ENCODE measurements at regions not wholly inside any gene's neighbourhood (a gene's known extent, or its start where the extent isn't known, plus 50 kb on each side); places are given as distances from the start of the nearest gene placed in this dataset.
A peak's percentile ranks its signal among the peaks of the same experiment; 100 is the strongest.

DNA sequence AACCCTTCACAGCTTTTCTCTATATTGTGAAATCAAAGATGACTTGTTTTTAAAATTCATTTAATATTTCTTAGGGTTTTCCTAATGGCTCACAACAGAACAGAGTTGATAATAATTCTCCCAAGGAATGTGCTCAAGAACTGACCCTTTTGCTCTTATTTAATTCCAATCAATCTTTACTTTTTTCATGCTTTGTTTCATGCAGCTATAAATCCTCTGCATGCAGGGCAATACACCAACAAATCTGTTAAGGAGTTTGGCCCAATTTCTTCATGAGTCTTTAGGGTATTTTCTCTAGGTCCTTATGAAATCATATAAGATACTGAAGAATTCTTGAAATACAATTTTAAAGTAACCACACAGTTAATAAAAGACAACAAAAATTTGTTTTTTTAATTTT is 264.2 kb downstream of the SLC6A15 start:
- Histone ChIP-seq H3K27ac (ENCODE audit: low read length) (no peak overlapping the region), H3K4me2 (ENCODE audit: low read length) (no peak overlapping the region), H3K79me2 (ENCODE audit: low read length) (no peaks in the 10 kb centered on the region), H4K20me1 (ENCODE audit: insufficient read depth, low read length) (no peaks in the 10 kb centered on the region), H3K36me3 (replicated peaks; ENCODE audit: low read depth, low read length) (no peaks in the 10 kb centered on the region), H3K4me3 (ENCODE audit: low read length) (no peak overlapping the region), H3K9me3 (ENCODE audit: insufficient read depth, low read length) (no peaks in the 10 kb centered on the region), H3K4me1 (ENCODE audit: low read length) (peaks cover 12% of the 10 kb centered on the region), H2AFZ (ENCODE audit: low read depth, low read length) (no peak overlapping the region), H3K9ac (ENCODE audit: low read length) (no peak overlapping the region), H3K27me3 (ENCODE audit: low read depth, low read length) (no peaks in the 10 kb centered on the region)
- TF ChIP-seq CTCF (IDR thresholded peaks at IDR 0.05; ENCODE audit: low read depth, low read length) (no peak), EZH2phosphoT487 (IDR thresholded peaks at IDR 0.05; ENCODE audit: low read depth) (no peak)

GRCh38 chr12:84644908-84645307 is 267.7 kb downstream of the SLC6A15 start:
- Histone ChIP-seq H3K36me3 (replicated peaks; ENCODE audit: low read depth, low read length) (no peaks in the 10 kb centered on the region), H3K9ac (ENCODE audit: low read length) (no peak overlapping the region), H4K20me1 (ENCODE audit: insufficient read depth, low read length) (no peaks in the 10 kb centered on the region), H3K4me2 (ENCODE audit: low read length) (no peak overlapping the region), H3K27ac (ENCODE audit: low read length) (no peak overlapping the region), H3K9me3 (ENCODE audit: insufficient read depth, low read length) (no peaks in the 10 kb centered on the region), H3K27me3 (ENCODE audit: low read depth, low read length) (no peaks in the 10 kb centered on the region), H3K79me2 (ENCODE audit: low read length) (no peaks in the 10 kb centered on the region), H3K4me3 (ENCODE audit: low read length) (no peak overlapping the region), H3K4me1 (ENCODE audit: low read length) (peaks cover 12% of the 10 kb centered on the region), H2AFZ (ENCODE audit: low read depth, low read length) (no peak overlapping the region)
- TF ChIP-seq EZH2phosphoT487 (IDR thresholded peaks at IDR 0.05; ENCODE audit: low read depth): no peak
- TF ChIP-seq CTCF (IDR thresholded peaks at IDR 0.05; ENCODE audit: low read depth, low read length): no peak

GRCh38 chr12:84643993-84644392 is 268.6 kb downstream of the SLC6A15 start:
- H3K4me3 ChIP-seq (ENCODE audit: low read length): no peak overlapping the region
- no peaks in the 10 kb centered on the region for H3K36me3 ChIP-seq (replicated peaks; ENCODE audit: low read depth, low read length)
- no peaks in the 10 kb centered on the region for H4K20me1 ChIP-seq (ENCODE audit: insufficient read depth, low read length)
- H3K79me2 ChIP-seq (ENCODE audit: low read length): no peaks in the 10 kb centered on the region
- no peaks in the 10 kb centered on the region for H3K27me3 ChIP-seq (ENCODE audit: low read depth, low read length)
- TF ChIP-seq EZH2phosphoT487 (IDR thresholded peaks at IDR 0.05; ENCODE audit: low read depth): no peak
- TF ChIP-seq CTCF (IDR thresholded peaks at IDR 0.05; ENCODE audit: low read depth, low read length): no peak
- H3K4me2 ChIP-seq (ENCODE audit: low read length): peak overlapping the region; percentile 39
- 0 out of 2 replicates have a peak overlapping the region, but pooled peaks have one; percentile 14 for H2AFZ ChIP-seq (ENCODE audit: low read depth, low read length)
- H3K27ac ChIP-seq (ENCODE audit: low read length): no peak overlapping the region
- H3K9ac ChIP-seq (ENCODE audit: low read length): no peak overlapping the region
- peaks cover 12% of the 10 kb centered on the region for H3K4me1 ChIP-seq (ENCODE audit: low read length)
- no peaks in the 10 kb centered on the region for H3K9me3 ChIP-seq (ENCODE audit: insufficient read depth, low read length)

DNA sequence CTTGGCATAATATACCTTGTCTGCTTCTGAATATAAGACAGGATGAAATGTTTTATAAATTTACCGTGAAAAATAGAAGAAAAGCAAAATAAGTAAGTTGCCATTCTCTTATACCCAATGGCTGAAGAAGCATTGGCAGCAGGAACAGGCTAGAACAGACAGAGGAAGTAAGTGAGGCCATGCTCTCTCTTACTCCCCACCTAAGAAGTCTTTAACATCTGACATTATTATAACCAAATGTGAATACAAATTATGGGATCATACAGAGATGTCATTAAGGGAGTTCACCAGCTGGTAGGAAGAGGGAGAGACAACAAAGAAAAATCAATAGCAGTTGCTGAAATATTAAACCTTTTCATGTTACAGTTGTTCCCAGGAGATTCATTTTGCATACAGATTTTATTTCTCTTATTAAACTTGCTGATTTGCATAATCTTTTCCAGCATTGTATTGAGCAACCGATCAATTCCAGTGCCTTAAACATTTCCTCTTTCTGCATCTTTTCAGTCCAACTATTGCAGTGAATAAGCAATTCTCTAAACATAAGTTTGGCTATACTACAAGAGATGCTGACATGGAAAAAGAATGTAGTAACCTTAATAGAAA is 270.6 kb downstream of the SLC6A15 start:
- H3K27me3 ChIP-seq (ENCODE audit: low read depth, low read length): no peaks in the 10 kb centered on the region
- H3K4me1 ChIP-seq (ENCODE audit: low read length): peaks cover 12% of the 10 kb centered on the region
- no peaks in the 10 kb centered on the region for H3K79me2 ChIP-seq (ENCODE audit: low read length)
- H4K20me1 ChIP-seq (ENCODE audit: insufficient read depth, low read length): no peaks in the 10 kb centered on the region
- no peaks in the 10 kb centered on the region for H3K9me3 ChIP-seq (ENCODE audit: insufficient read depth, low read length)
- no peak overlapping the region for H3K9ac ChIP-seq (ENCODE audit: low read length)
- H3K36me3 ChIP-seq (replicated peaks; ENCODE audit: low read depth, low read length): no peaks in the 10 kb centered on the region
- no peak for TF ChIP-seq EZH2phosphoT487 (IDR thresholded peaks at IDR 0.05; ENCODE audit: low read depth)
- no peak overlapping the region for H3K27ac ChIP-seq (ENCODE audit: low read length)
- H3K4me3 ChIP-seq (ENCODE audit: low read length): no peak overlapping the region
- 0 out of 2 replicates have a peak overlapping the region, but pooled peaks have one; percentile 44 for H2AFZ ChIP-seq (ENCODE audit: low read depth, low read length)
- H3K4me2 ChIP-seq (ENCODE audit: low read length): no peak overlapping the region
